ENCODE measurements at regions not wholly inside any gene's neighbourhood (a gene's known extent, or its start where the extent isn't known, plus 50 kb on each side); places are given as distances from the start of the nearest gene placed in this dataset.

DNA sequence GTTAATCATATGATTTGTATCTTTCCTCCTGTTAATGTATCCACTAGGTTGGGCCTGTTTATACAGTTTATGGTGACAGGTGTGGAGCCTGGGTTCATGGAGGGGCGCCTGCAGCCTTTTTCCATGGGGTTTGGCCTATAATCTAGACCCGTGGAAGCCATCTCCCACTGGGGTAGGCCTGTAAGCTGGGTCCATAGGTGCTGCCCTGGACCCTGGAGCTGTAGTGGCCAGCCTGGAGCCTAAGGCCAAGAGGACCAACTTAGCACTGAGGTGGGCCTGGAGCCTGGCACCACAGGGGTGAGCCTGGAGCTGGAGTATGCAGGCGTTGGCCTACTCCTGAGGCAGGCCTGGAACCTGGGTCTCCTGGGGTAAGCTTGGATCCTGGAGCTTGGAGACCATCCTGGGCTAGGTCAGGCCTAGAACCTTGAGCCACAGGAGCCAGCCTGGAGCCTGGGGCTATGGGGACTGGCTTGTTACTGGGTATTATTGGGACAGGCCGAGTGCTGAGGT lies 249.4 kb upstream of the HTR2C start:
- TF ChIP-seq, protein P1, sequence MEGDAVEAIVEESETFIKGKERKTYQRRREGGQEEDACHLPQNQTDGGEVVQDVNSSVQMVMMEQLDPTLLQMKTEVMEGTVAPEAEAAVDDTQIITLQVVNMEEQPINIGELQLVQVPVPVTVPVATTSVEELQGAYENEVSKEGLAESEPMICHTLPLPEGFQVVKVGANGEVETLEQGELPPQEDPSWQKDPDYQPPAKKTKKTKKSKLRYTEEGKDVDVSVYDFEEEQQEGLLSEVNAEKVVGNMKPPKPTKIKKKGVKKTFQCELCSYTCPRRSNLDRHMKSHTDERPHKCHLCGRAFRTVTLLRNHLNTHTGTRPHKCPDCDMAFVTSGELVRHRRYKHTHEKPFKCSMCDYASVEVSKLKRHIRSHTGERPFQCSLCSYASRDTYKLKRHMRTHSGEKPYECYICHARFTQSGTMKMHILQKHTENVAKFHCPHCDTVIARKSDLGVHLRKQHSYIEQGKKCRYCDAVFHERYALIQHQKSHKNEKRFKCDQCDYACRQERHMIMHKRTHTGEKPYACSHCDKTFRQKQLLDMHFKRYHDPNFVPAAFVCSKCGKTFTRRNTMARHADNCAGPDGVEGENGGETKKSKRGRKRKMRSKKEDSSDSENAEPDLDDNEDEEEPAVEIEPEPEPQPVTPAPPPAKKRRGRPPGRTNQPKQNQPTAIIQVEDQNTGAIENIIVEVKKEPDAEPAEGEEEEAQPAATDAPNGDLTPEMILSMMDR (IDR thresholded peaks at IDR 0.05; ENCODE audit: low read depth, low read length): no peak
- TF ChIP-seq EZH2phosphoT487 (IDR thresholded peaks at IDR 0.05; ENCODE audit: low read depth): no peak

All from OCI-LY3 (cell line).